Psoas muscle (tissue), 7 donors: ENCODE measurements at regions not wholly inside any gene's neighbourhood (a gene's known extent, or its start where the extent isn't known, plus 50 kb on each side); places are given as distances from the start of the nearest gene placed in this dataset.

Experiments
- ATAC-seq, 4 donors: fragments of 200-7000 bp; cut with Tn5 transposase; one replicate each; pipeline ENCODE4 v1.9.1; 2020; ENCODE audit warnings: moderate library complexity in 3 of 4, mild to moderate bottlenecking in 2 of 4
- DNase-seq, 2 donors: peaks; one replicate each; pipeline ENCODE4 v3.0.0-alpha.2; 2020
- H3K27ac ChIP-seq: fragments of 200-600 bp; one replicate; pipeline ENCODE4 v1.8.0; 2022
- H3K27me3 ChIP-seq, 3 donors: fragments of 200-600 bp in 1 of 3; one replicate each; pipeline versions ENCODE4 v1.6.1 to v1.8.0; 2013 to 2022; ENCODE audit warnings: low read length in 2 of 3, mild to moderate bottlenecking in 2 of 3, moderate library complexity in 1 of 3; ENCODE audit not compliant: insufficient read depth in 3 of 3
- H3K36me3 ChIP-seq, 2 donors: fragments of 200-600 bp in 1 of 2; one replicate each; pipeline versions ENCODE4 v1.6.1 to v1.8.0; 2013 to 2022; ENCODE audit warnings: low read depth in 1 of 2, mild to moderate bottlenecking in 1 of 2, moderate library complexity in 1 of 2; ENCODE audit not compliant: insufficient read depth in 1 of 2
- H3K4me1 ChIP-seq: fragments of 200-600 bp; one replicate; pipeline ENCODE4 v1.8.0; 2022
- H3K4me3 ChIP-seq: fragments of 200-600 bp; one replicate; pipeline ENCODE4 v1.8.0; 2022; ENCODE audit warnings: mild to moderate bottlenecking
- H3K9me3 ChIP-seq: fragments of 200-600 bp; one replicate; pipeline ENCODE4 v1.8.0; 2022
- WGBS, 3 donors: extraction: QIAGEN DNeasy Blood & Tissue Kit; methylation state at CpG; one replicate each; pipeline versions ENCODE4 v1.1.6 to v1.1.7; 2013; 5-methylcytosine and 5-hydroxymethylcytosine counted together
- intact Hi-C, 2 donors: fragments of 100-400 bp; cut with DNase I; formaldehyde crosslinking; loops; one replicate each; pipeline versions ENCODE4 v1.11.0 to v1.14.2; 2022
- TF ChIP-seq, protein P1 (sequence below): fragments of 200-600 bp; IDR thresholded peaks from one replicate; pipeline ENCODE4 v1.8.0; 2022; ENCODE audit warnings: antibody characterized with exemption
- donor health status: healthy with polysubstance abuse.
- donor health status: DM: no; HTN: no; CAD: no; lungs with moderate emphysema.
- donor health status: Bipolar disorder and iron deficiency.
- donor health status: healthy.
- donor health status: DM: yes; HTN: yes; CAD: no.
- donor health status: DM: no; HTN: no; CAD: no.
- donor health status: DM: yes; HTN: yes; CAD: no.

DNA sequence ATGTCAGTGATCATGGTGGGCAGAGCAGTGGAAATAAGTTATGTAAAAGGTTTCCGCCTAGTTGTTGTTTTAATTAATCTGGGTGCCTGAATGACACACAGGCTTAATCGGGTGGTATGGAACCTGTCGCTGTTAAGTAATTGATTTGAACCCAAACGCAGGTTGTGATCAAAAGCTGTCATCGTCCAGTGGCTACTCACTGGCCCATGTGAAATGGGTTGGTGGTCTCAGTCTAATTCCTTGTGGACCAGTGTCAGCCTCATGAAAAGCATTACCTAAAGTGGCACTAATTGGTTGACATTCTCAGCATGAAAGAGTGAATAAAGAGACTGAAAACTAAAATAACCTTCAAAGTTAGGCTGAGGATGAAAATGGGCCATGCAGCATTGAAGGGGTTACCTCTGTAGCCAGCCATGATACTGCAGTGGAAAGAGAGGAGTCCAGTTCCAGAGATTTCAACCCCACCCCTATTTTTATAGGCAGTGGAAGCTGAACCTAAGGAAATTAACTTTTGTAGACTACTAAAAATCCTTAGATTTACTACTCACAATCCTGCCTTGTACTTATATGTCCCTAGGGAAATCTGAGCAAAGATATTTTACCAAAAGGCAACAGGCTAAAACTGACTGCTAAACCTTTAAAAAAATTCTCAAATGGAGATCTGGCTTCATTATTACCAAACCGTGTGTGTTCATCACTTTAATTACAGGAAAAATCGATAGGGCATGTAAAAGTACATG, 251.7 kb upstream of the TENM3 start:
- no peaks in the 10 kb centered on the region for H3K9me3 ChIP-seq
- no peaks in the 10 kb centered on the region for H3K36me3 ChIP-seq
- H3K27ac ChIP-seq, result no peak overlapping the region
- H3K4me3 ChIP-seq, result no peak overlapping the region
- TF ChIP-seq, protein P1, sequence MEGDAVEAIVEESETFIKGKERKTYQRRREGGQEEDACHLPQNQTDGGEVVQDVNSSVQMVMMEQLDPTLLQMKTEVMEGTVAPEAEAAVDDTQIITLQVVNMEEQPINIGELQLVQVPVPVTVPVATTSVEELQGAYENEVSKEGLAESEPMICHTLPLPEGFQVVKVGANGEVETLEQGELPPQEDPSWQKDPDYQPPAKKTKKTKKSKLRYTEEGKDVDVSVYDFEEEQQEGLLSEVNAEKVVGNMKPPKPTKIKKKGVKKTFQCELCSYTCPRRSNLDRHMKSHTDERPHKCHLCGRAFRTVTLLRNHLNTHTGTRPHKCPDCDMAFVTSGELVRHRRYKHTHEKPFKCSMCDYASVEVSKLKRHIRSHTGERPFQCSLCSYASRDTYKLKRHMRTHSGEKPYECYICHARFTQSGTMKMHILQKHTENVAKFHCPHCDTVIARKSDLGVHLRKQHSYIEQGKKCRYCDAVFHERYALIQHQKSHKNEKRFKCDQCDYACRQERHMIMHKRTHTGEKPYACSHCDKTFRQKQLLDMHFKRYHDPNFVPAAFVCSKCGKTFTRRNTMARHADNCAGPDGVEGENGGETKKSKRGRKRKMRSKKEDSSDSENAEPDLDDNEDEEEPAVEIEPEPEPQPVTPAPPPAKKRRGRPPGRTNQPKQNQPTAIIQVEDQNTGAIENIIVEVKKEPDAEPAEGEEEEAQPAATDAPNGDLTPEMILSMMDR, result no peak
- no peaks in the 10 kb centered on the region for H3K4me1 ChIP-seq
- ATAC-seq, result no peak
- no peaks in the 10 kb centered on the region for H3K27me3 ChIP-seq
- DNase-seq, result no peak
- 62 to 68% (median 63%) methylated on average over 7 of the region's 7 CpGs for WGBS, 3 donors
- intact Hi-C loops, result no loop called here

DNA sequence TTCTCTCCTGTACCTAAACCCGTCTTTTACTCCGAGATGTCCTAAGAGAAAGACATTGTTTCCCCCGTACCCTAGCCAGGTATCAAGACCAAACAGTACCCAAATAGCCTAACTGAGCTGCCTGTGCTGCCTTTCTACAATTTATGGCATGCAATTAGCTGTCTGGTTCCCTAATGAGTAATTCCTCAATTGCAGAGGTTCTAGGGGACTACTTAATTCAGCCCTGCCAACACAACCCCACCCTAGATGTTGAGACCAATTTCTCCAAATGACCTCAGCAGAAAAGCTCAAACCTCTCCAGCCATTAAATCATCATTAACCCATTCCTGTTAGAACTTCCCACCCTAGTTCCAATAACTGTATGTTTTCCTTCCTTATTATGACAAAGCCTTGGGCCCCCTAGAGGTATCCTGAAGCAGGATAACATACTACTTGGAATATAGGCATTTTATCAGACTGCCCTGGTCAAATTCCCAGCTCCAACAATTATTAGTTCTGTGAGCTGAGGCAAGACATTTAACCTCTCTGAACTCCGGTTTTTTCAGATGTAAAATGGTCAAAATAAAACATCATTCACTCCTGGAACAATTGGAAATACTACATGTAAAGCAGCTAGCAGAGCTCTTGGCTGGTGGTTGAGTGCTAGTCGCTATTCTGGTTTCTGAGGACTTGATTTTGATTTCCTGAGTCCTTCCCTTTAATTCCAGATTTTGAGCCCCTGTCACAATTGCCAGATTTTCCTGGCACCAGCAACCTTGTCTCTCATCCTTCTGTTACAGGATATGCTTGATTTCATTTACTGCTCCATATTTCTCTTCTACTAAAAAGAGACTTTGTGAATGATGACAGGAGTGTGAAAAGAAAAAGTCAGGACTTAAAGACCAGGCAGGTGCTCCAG, 244.6 kb upstream of the TENM3 start:
- H3K9me3 ChIP-seq, result no peaks in the 10 kb centered on the region
- intact Hi-C loops, result no loop called here
- no peaks in the 10 kb centered on the region for H3K36me3 ChIP-seq
- ATAC-seq (no peak), DNase-seq (no peak)
- no peak overlapping the region for H3K27ac ChIP-seq
- 61 to 64% (median 63%) methylated on average over 5 of the region's 5 CpGs for WGBS, 3 donors
- H3K4me1 ChIP-seq, result no peaks in the 10 kb centered on the region
- TF ChIP-seq, protein P1, result no peak
- no peak overlapping the region for H3K4me3 ChIP-seq
- H3K27me3 ChIP-seq, result no peaks in the 10 kb centered on the region

DNA sequence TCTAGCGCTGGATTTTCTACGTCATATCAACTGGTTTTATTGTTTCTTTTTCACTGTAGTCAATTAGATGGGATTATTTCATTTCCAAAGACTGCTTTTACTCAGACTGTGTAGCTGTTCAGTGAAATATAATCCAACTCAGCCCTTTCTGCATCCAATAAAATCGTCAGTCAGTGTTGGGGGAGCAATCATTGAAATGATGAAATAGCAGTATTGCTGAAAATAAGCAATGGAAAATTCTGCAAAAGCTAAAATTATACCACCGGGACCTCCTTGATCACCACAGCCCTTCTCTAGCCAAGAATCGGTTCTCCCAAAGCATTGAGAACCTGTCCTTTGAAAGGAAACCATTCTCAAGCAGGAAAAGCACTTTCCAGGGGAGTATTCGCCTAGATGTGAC, 243.1 kb upstream of the TENM3 start:
- Histone ChIP-seq H3K27me3 (no peaks in the 10 kb centered on the region), H3K4me3 (no peak overlapping the region), H3K27ac (no peak overlapping the region), H3K4me1 (no peaks in the 10 kb centered on the region), H3K9me3 (no peaks in the 10 kb centered on the region), H3K36me3 (no peaks in the 10 kb centered on the region)
- TF ChIP-seq, protein P1, result no peak
- ATAC-seq (no peak), DNase-seq (no peak)
- 69 to 74% (median 71%) methylated on average over 6 of the region's 6 CpGs for WGBS, 3 donors
- intact Hi-C loops, result no loop called here

DNA sequence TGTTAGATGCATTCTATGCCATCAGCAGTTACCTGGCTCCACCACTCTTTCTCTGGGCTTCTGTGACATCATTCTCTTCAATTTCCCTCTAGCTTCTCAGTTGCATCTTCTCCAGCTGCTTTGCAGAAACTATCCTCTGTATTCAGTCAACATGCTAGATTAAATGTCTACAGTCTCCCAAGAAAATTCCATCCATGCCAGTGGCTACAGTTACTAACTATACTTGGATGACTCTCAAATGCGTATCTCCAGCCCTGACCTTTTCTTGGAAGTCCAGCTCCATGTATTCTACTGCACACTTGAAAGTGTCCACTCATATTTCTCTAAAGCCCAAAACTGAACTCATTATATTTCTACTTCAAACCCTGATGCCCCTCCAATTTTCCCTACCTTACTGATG, 232.3 kb upstream of the TENM3 start:
- no peak for ATAC-seq
- DNase-seq, result no peak
- 36 to 60% (median 40%) methylated on average over 1 of the region's 1 CpG for WGBS, 3 donors
- Histone ChIP-seq H3K36me3 (no peaks in the 10 kb centered on the region), H3K27me3 (no peaks in the 10 kb centered on the region), H3K9me3 (no peaks in the 10 kb centered on the region), H3K4me3 (no peak overlapping the region), H3K27ac (no peak overlapping the region), H3K4me1 (no peaks in the 10 kb centered on the region)
- TF ChIP-seq, protein P1, result no peak
- intact Hi-C loops, result no loop called here
